ENCODE measurements at regions not wholly inside any gene's neighbourhood (a gene's known extent, or its start where the extent isn't known, plus 50 kb on each side); places are given as distances from the start of the nearest gene placed in this dataset.
A peak's percentile ranks its signal among the peaks of the same experiment; 100 is the strongest.

GRCh38 chr7:94243066-94243711 lies 151.5 kb upstream of the COL1A2 start:
- no peak for TF ChIP-seq CTCF (IDR thresholded peaks at IDR 0.05; ENCODE audit: insufficient read depth, low read depth, low read length)
- no peak overlapping the region for H3K4me3 ChIP-seq (ENCODE audit: low read depth, low read length)
- DNase-seq (ENCODE audit: low read depth) = no peak

GRCh38 chr7:94244760-94245159 lies 149.9 kb upstream of the COL1A2 start:
- no peak overlapping the region for H3K4me3 ChIP-seq (ENCODE audit: low read depth, low read length)
- TF ChIP-seq CTCF (IDR thresholded peaks at IDR 0.05; ENCODE audit: insufficient read depth, low read depth, low read length) = no peak
- DNase-seq (ENCODE audit: low read depth) = peak; percentile 71

GRCh38 chr7:94245500-94245899 lies 149.2 kb upstream of the COL1A2 start:
- no peak for TF ChIP-seq CTCF (IDR thresholded peaks at IDR 0.05; ENCODE audit: insufficient read depth, low read depth, low read length)
- H3K4me3 ChIP-seq (ENCODE audit: low read depth, low read length) = no peak overlapping the region
- no peak for DNase-seq (ENCODE audit: low read depth)

GRCh38 chr7:94247970-94248369 lies 146.7 kb upstream of the COL1A2 start:
- DNase-seq (ENCODE audit: low read depth) = no peak
- H3K4me3 ChIP-seq (ENCODE audit: low read depth, low read length) = no peak overlapping the region
- no peak for TF ChIP-seq CTCF (IDR thresholded peaks at IDR 0.05; ENCODE audit: insufficient read depth, low read depth, low read length)

- no peak for DNase-seq (ENCODE audit: low read depth)
- H3K4me3 ChIP-seq (ENCODE audit: low read depth, low read length) = no peak overlapping the region
- no peak for TF ChIP-seq CTCF (IDR thresholded peaks at IDR 0.05; ENCODE audit: insufficient read depth, low read depth, low read length)
Observed at GRCh38 chr7:94249631-94250030, 145.1 kb upstream of the COL1A2 start.

GRCh38 chr7:94250124-94250523 lies 144.6 kb upstream of the COL1A2 start:
- TF ChIP-seq CTCF (IDR thresholded peaks at IDR 0.05; ENCODE audit: insufficient read depth, low read depth, low read length) = no peak
- H3K4me3 ChIP-seq (ENCODE audit: low read depth, low read length) = no peak overlapping the region
- no peak for DNase-seq (ENCODE audit: low read depth)

- H3K4me3 ChIP-seq (ENCODE audit: low read depth, low read length) = no peak overlapping the region
- DNase-seq (ENCODE audit: low read depth) = no peak
- no peak for TF ChIP-seq CTCF (IDR thresholded peaks at IDR 0.05; ENCODE audit: insufficient read depth, low read depth, low read length)
Observed at GRCh38 chr7:94250987-94251386, 143.7 kb upstream of the COL1A2 start.
